GM19043 (cell line): ENCODE measurements at regions not wholly inside any gene's neighbourhood (a gene's known extent, or its start where the extent isn't known, plus 50 kb on each side); places are given as distances from the start of the nearest gene placed in this dataset.

ENCODE experiments used
- ATAC-seq: cut with Tn5 transposase; IDR thresholded peaks from one replicate; pipeline ENCODE4 v1.9.1; 2021; ENCODE audit warnings: low read depth; ENCODE audit not compliant: unreplicated experiment

- no peak for ATAC-seq
Observed at GRCh38 chr14:42731480-42731879, 1124.8 kb downstream of the LRFN5 start.

GRCh38 chr14:42729681-42730080 lies 1123.0 kb downstream of the LRFN5 start:
- ATAC-seq: no peak

- ATAC-seq: no peak
Observed at GRCh38 chr14:42719391-42719790, 1112.7 kb downstream of the LRFN5 start.

- no peak for ATAC-seq
Observed at GRCh38 chr14:42715316-42715715, 1108.6 kb downstream of the LRFN5 start.

- no peak for ATAC-seq
Observed at GRCh38 chr14:42710071-42710470, 1103.4 kb downstream of the LRFN5 start.

GRCh38 chr14:42703501-42703900 lies 1096.8 kb downstream of the LRFN5 start:
- no peak for ATAC-seq

GRCh38 chr14:42687421-42687820 lies 1080.7 kb downstream of the LRFN5 start:
- ATAC-seq: no peak

GRCh38 chr14:42683707-42684106 lies 1077.0 kb downstream of the LRFN5 start:
- no peak for ATAC-seq

- ATAC-seq: no peak
Observed at GRCh38 chr14:42676636-42677035, 1070.0 kb downstream of the LRFN5 start.

- ATAC-seq: no peak
Observed at GRCh38 chr14:42673963-42674362, 1067.3 kb downstream of the LRFN5 start.

GRCh38 chr14:42671636-42672035 lies 1065.0 kb downstream of the LRFN5 start:
- no peak for ATAC-seq

GRCh38 chr14:42665083-42665482 lies 1058.4 kb downstream of the LRFN5 start:
- no peak for ATAC-seq

- ATAC-seq: no peak
Observed at GRCh38 chr14:42664190-42664589, 1057.5 kb downstream of the LRFN5 start.

- no peak for ATAC-seq
Observed at GRCh38 chr14:42654707-42655106, 1048.0 kb downstream of the LRFN5 start.

- no peak for ATAC-seq
Observed at GRCh38 chr14:42642787-42643186, 1036.1 kb downstream of the LRFN5 start.

- no peak for ATAC-seq
Observed at GRCh38 chr14:42633504-42634095, 1026.9 kb downstream of the LRFN5 start.

- no peak for ATAC-seq
Observed at GRCh38 chr14:42629553-42629952, 1022.9 kb downstream of the LRFN5 start.

- no peak for ATAC-seq
Observed at GRCh38 chr14:42628602-42629001, 1021.9 kb downstream of the LRFN5 start.

GRCh38 chr14:42626986-42627385 lies 1020.3 kb downstream of the LRFN5 start:
- ATAC-seq: no peak

GRCh38 chr14:42624980-42625761 lies 1018.5 kb downstream of the LRFN5 start:
- ATAC-seq: no peak

- no peak for ATAC-seq
Observed at GRCh38 chr14:42617005-42617404, 1010.3 kb downstream of the LRFN5 start.

GRCh38 chr14:42606839-42607238 lies 1000.2 kb downstream of the LRFN5 start:
- ATAC-seq: no peak
